Mesodermal cell (in vitro differentiated cells): ENCODE measurements at regions not wholly inside any gene's neighbourhood (a gene's known extent, or its start where the extent isn't known, plus 50 kb on each side); places are given as distances from the start of the nearest gene placed in this dataset.

Experiments used
- H3K27ac ChIP-seq: 2 replicates; pipeline ENCODE4 v1.7.0; 2013; ENCODE audit warnings: mild to moderate bottlenecking, low read depth, low read length, moderate library complexity; ENCODE audit not compliant: severe bottlenecking
- H3K36me3 ChIP-seq: 2 replicates; pipeline ENCODE4 v1.7.1; 2013; ENCODE audit warnings: mild to moderate bottlenecking, low read length, moderate library complexity; ENCODE audit not compliant: control insufficient read depth, insufficient read depth
- H3K4me1 ChIP-seq: one replicate; pipeline ENCODE4 v1.7.1; 2013; ENCODE audit warnings: mild to moderate bottlenecking, low read length; ENCODE audit not compliant: insufficient read depth, control insufficient read depth, poor library complexity, severe bottlenecking
- H3K4me3 ChIP-seq: 2 replicates; pipeline ENCODE4 v1.7.0; 2013; ENCODE audit warnings: low read length, control low read depth, mild to moderate bottlenecking; ENCODE audit not compliant: insufficient read depth, poor library complexity, severe bottlenecking; ENCODE audit errors: extremely low read depth
- H3K9me3 ChIP-seq: 2 replicates; pipeline ENCODE4 v1.7.1; 2013; ENCODE audit warnings: mild to moderate bottlenecking, low read length, moderate library complexity; ENCODE audit not compliant: control insufficient read depth
- WGBS, 2 experiments: methylation state at CpG; one replicate each; pipeline ENCODE4 v1.1.5; 2013; ENCODE audit warnings: missing lambda C conversion rate in 2 of 2; ENCODE audit not compliant: insufficient coverage in 2 of 2; 5-methylcytosine and 5-hydroxymethylcytosine counted together

DNA sequence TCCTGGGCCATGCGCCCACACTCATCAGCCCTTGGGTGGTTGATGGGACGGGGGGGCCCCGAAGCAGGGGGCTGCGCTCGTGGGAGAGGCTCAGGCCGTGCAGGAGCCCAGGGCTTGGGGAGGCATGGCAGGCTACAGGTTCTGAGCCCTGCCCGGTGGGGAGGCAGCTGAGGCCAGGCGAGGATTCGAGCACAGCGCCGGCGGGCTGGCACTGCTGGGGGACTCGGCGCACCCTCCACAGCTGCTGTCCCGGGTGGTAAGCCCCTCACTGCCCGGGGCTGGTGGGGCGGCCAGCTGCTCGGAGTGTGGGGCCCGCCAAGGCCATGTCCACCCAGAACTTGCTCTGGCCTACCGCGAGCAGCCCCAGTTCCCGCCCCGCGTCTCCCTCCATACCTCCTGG, 295.8 kb upstream of the SEL1L start:
- WGBS, 2 experiments, result 91 to 97% methylated on average over 7 to 19 of the region's 24 CpGs
- Histone ChIP-seq H3K36me3 (no peaks in the 10 kb centered on the region), H3K9me3 (no peaks in the 10 kb centered on the region)

DNA sequence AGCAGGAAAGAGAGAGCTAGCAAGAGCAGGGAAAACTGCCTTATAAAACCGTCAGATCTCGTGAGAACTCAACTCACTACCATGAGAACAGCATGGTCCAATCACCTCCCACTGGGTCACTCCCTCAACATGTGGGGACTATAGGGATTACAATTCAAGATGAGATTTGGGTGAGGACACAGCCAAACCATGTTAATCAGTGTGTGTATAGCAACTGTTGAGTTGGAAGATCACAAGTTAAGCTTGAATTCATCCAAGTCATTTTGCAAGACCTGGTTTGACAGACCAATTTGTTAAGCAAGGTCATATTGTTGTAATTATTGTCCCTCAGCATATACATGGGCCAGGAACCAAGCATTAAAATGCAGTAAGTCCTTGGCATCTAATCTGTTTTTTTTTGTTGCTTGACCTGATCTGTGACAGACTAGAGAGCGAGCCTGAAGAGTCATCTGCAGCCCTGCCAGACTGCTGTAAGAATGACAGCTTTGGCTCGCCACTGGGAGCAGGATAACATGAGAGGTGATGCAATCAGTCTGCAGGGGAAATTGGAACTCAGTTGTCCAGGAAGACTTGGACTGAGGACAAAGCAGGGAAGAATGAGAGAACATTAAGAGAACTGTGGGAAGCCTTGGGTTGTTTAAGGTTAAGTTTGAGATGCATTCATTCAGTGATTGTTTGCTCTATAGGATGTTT, 297.6 kb upstream of the SEL1L start:
- peaks cover 6% of the 10 kb centered on the region for H3K9me3 ChIP-seq
- H3K4me3 ChIP-seq, result no peak overlapping the region
- no peaks in the 10 kb centered on the region for H3K36me3 ChIP-seq
- H3K27ac ChIP-seq, result no peak overlapping the region
- 68 to 97% methylated on average over 2 to 4 of the region's 4 CpGs for WGBS, 2 experiments
- H3K4me1 ChIP-seq, result no peaks in the 10 kb centered on the region

More for the DNA sequence above, 295.8 kb upstream of the SEL1L start:
- Histone ChIP-seq H3K27ac (no peak overlapping the region), H3K4me1 (no peaks in the 10 kb centered on the region), H3K4me3 (no peak overlapping the region)

DNA sequence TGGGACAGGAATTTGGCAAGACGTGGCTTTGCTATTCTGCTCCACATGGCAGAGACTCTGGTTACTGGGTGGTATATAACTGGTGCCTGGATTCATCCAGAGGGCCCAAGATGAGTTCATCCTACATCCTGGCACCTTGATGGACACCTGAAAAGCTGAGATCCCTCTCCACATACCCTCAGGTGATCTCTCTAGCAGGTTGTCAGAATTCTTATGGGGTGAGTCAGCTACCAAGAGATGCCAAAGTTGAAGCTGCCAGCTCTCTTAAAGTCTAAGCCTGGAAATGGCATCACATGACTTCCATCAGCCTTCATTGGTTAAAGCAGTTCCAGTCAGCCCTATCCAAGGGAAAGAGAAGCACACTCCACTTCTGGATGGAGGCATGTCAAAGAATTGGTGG, 300.7 kb upstream of the SEL1L start:
- Histone ChIP-seq H3K36me3 (no peaks in the 10 kb centered on the region), H3K27ac (no peak overlapping the region), H3K4me1 (no peaks in the 10 kb centered on the region), H3K4me3 (no peak overlapping the region), H3K9me3 (peaks cover 8% of the 10 kb centered on the region)
- WGBS, 2 experiments, result 100% methylated on average over 1 of the region's 1 CpG; no CpG with 5 or more reads in 1 of the 2 experiments

- Histone ChIP-seq H3K4me3 (no peak overlapping the region), H3K4me1 (no peaks in the 10 kb centered on the region), H3K27ac (no peak overlapping the region), H3K36me3 (no peaks in the 10 kb centered on the region), H3K9me3 (peaks cover 8% of the 10 kb centered on the region)
- 90 to 91% methylated on average over 1 to 3 of the region's 4 CpGs for WGBS, 2 experiments
These were observed 303.7 kb upstream of the SEL1L start for GRCh38 chr14:81837304-81837703.

DNA sequence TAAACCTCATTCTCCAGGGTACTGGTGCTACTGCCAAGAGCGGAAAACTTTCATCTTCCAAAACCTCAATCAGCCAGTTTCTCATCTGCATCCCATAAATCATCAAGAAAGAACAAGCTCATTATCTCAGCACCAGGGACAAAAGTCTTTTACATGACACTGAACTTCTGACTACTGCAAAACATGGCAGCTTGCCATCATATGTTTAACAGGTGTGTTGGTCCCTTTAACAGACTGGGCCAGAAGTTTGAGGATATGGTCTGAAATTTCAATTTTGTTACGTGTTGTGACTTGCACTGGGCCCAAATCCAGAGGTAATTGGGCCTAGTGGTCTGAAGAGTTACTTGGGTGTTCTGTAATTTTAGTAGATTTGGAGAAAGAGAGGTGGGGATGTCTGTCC, 305.4 kb upstream of the SEL1L start:
- Histone ChIP-seq H3K36me3 (no peaks in the 10 kb centered on the region), H3K4me3 (no peak overlapping the region), H3K4me1 (no peaks in the 10 kb centered on the region), H3K9me3 (peaks cover 8% of the 10 kb centered on the region), H3K27ac (no peak overlapping the region)
- 74 to 90% methylated on average over 2 of the region's 2 CpGs for WGBS, 2 experiments

- 87 to 96% methylated on average over 4 of the region's 5 CpGs for whole genome bisulfite sequencing, 2 experiments
- Histone ChIP-seq H3K4me3 (no peak overlapping the region), H3K27ac (no peak overlapping the region), H3K9me3 (peaks cover 2% of the 10 kb centered on the region), H3K4me1 (no peaks in the 10 kb centered on the region), H3K36me3 (no peaks in the 10 kb centered on the region)
These were observed 307.7 kb upstream of the SEL1L start for GRCh38 chr14:81841346-81841745.

DNA sequence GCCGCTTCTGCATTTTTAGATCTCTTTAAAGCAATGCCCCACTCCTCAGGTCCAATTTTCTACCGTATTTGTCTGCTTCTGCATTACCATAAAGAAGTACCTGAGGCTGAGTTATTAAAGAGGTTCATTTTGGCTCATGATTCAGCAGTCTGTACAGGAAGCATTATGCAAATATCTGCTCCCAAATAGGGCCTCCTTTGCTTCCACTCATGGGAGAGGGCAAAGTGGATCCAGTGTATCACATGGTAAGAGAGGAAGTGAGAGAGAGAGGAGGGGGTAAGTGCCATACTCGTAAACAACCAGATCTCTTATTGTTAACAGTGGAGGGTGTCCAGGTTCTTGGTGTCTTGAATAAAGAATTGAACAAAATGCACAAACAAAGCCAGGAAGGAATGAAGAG, 316.1 kb upstream of the SEL1L start:
- Histone ChIP-seq H3K27ac (no peak overlapping the region), H3K36me3 (no peaks in the 10 kb centered on the region), H3K4me1 (no peaks in the 10 kb centered on the region), H3K9me3 (peaks cover 2% of the 10 kb centered on the region), H3K4me3 (no peak overlapping the region)
- WGBS, 2 experiments, result 89 to 96% methylated on average over 2 to 3 of the region's 3 CpGs

DNA sequence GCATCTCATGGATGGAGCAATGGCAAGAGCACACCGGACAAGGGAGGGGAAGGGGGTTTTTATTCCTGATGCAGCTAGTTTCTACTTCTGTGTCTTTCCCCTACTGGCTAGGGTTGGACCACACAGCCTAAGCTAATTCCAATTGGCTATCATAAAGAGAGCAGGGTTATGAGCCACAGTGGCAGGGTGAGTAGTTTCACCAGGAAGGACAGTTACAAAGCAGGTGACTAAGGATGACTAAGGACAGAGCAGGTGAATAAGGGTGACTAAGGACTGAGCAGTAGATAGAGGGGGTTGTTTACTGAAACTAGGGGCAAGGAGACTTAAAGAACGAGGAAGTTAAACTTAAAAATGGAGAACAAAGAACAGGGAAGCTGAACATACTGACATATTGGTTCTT, 321.4 kb upstream of the SEL1L start:
- H3K4me3 ChIP-seq, result no peak overlapping the region
- 91 to 92% methylated on average over 1 to 2 of the region's 2 CpGs for WGBS, 2 experiments
- no peak overlapping the region for H3K27ac ChIP-seq

DNA sequence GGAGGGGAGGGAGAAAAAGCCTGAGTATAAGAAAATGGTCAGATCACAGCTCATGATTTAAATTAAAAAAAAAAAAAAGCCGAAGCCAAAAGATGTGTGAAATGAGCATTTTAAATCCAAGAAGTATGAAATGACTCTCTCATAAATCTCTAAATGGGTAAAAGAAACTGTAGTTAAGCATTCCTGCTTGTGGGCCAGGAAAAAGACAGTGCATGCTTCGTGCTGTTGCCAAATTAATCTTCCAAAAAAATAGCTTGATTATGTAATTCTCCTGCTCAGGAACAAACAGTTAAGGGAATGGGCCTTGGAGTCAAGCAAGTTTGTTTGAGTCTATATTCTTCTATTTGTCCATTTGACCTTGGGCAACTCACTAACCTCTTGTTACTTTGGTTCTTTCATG, 325.4 kb upstream of the SEL1L start:
- H3K4me3 ChIP-seq, result no peak overlapping the region
- no peaks in the 10 kb centered on the region for H3K4me1 ChIP-seq
- no peaks in the 10 kb centered on the region for H3K36me3 ChIP-seq
- no peak overlapping the region for H3K27ac ChIP-seq
- H3K9me3 ChIP-seq, result peaks cover 10% of the 10 kb centered on the region
- WGBS, 2 experiments, result no CpG with 5 or more reads among the region's 2 CpGs

More for the DNA sequence above, 321.4 kb upstream of the SEL1L start:
- peaks cover 10% of the 10 kb centered on the region for H3K9me3 ChIP-seq
- no peaks in the 10 kb centered on the region for H3K36me3 ChIP-seq
- H3K4me1 ChIP-seq, result no peaks in the 10 kb centered on the region

- 85 to 88% methylated on average over 4 of the region's 5 CpGs for WGBS, 2 experiments
- H3K4me1 ChIP-seq, result no peaks in the 10 kb centered on the region
- no peaks in the 10 kb centered on the region for H3K9me3 ChIP-seq
- H3K27ac ChIP-seq, result no peak overlapping the region
- no peaks in the 10 kb centered on the region for H3K36me3 ChIP-seq
- H3K4me3 ChIP-seq, result no peak overlapping the region
These were observed 334.5 kb upstream of the SEL1L start for GRCh38 chr14:81868172-81868571.

DNA sequence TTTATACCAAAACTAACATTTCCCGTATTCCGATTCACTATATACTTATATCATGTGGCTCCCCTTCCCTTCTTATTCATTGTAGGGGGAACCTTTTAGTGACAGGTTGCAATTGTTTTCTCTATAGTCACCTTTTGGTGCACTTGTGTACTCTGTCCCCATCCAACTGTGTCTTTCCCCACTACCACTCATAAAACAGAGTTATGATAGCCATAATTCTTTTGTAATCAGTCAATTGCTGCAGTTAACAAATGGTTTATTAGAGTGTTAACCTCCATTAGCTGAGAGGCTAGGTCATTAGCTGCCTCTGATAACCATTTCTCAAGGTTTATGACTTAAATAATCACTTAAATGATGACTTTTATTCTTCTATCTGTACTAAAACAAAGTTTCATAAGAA, 338.1 kb upstream of the SEL1L start:
- Histone ChIP-seq H3K27ac (no peak overlapping the region), H3K9me3 (no peaks in the 10 kb centered on the region), H3K36me3 (no peaks in the 10 kb centered on the region), H3K4me3 (no peak overlapping the region), H3K4me1 (no peaks in the 10 kb centered on the region)
- WGBS, 2 experiments, result no CpG with 5 or more reads among the region's 2 CpGs
